ENCODE measurements at regions not wholly inside any gene's neighbourhood (a gene's known extent, or its start where the extent isn't known, plus 50 kb on each side); places are given as distances from the start of the nearest gene placed in this dataset.
"Not testable (repeated sequence)": the region's sequence is repeated elsewhere in the genome, so short reads cannot be mapped to it uniquely, and the experiment has no call there.

DNA sequence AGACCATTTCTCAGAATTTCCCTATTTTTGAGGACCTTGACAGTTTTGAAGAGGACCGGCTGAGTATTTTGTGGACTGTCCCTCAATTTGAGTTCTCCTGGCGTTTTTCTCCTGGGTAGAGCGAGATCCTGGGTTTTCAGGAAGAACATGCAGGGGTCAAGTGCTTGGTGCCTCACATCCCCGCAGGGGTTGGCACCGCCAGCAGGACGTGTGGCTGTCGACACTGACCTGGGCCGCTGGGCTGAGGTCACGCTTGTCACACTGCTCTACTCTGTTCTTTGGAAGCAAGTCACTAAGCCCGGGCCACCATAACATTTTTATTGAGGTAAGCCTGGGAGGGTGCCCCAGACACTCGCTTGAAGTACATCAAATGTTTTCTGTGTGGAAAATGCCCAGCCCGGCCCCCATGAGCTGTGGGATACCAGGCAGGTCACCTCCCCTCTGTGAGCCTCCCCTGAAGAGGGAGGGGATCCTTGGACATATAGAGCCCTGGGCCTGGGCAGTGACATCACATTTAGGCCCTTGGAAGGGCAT is 112.0 kb downstream of the NPIPB11 start:
- DNase-seq = not testable (repeated sequence)

DNA sequence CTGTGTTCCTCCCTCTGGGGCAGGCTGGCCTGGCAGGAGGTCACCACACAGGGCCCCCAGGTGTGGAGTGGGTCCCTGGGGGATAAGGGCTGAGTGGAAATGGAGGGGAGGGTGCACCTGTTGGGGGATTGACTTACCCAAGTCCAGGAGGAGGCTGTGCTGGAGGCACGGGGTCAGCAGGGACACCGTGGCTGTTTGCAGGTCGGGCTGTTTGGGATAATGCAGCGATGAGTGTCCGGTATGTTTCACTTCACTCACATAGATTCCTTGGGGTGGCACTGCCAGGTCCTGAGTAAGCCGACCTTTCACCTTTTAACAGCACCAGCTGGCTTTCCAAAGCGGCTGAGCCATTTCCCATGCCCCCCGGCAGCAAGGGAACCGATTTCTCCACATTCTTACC is 113.0 kb downstream of the NPIPB11 start:
- DNase-seq = not testable (repeated sequence)

DNA sequence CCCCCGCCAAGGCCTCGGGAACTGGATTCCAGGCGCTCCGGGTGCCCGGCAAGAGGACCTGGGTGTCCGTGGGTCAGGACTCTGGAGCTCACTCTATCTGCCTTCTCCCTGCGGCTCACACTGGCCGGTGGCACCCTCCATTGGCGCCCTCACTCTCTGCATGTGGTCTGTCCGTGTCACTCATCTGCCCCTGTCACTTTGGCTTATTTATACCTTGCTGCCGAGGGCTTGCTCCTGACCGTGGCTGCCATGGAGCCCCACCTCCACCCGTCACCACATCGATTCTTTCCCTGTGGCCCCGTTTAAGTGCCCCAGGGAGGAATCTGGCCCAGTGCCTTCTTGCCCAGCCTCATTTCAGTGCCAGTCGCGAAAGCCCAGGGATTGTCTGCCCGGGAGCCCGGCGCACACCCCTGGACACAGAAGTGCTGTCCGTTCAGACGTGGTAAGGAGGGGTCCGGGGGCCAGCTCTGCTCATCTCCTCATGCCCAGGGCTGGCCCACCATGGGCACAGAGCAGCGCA is 113.5 kb downstream of the NPIPB11 start:
- DNase-seq = not testable (repeated sequence)

DNA sequence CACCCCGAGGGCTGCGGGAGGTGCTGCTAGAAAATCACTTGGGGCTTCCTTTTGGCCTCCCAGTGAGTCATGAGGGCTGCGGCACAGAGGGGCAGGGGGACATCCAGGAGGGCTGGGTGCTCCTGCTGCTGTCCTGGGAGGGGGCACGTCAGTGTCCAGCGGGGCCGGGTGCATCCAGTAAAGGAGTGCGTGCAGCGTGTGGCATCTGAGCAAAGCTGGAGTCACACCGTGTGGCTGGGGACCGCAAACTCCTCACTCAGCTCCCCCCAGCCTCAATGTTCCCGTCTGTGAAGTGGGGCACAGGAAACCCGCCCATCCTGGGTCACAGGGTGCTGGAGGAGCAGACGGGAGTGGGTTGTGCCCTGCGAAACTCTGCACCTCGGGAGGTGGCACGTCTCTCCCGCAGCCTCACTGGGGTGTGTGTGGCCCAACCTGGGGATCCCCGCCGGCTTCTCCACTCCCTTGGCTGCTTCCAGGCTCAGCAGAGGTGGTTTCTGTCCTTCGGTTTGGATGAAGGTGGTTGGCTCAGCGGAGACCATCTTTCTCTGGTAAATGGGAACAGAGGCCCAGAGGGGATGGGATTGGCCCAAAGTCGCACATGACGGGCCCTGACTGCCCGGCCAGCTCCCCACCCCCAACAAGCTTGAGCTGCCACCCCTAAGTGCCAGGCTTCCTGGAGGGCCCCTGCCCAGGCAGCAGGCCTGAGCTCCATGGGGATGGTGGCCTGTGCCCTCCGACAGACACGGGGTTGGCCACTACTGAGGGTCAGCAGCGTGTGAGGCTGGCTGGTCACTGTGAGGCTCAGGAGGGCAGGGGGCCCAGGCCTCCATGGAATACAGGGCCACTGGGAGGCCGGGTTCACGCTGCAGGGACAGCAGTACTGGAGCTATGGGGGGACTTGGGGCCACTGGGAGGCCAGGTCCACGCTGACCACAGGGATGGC is 114.9 kb downstream of the NPIPB11 start:
- not testable (repeated sequence) for DNase-seq

DNA sequence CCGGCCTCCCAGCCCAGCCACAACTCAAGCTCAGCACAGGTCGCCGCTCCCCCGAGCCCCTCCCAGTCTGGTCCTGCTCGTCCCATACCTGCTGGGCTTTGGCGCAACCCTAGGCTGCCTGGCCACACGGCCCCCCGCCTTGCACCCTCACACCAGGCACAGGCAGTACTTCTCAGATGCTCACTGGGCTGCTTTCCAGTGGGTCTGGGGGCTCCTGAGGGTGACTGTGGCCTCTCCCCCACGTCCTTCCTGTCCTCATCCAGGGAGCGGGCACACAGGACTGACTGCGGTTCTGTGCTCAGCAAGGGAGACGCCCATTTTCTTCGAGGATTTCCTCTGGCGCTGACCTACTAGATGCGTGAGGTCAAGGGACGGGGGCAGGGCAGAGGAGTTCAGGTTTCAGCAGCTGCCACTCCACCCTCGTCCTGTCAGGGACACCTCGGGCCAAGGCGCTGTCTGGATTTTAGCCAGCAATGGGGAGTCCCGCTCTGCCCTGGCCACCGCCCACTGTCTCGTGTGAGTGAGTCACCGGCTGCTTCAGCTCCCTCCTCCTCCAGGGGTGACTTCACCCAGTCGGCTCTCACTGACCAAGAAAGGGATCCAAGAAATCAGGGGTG is 115.8 kb downstream of the NPIPB11 start:
- DNase-seq = peak; percentile 93

DNA sequence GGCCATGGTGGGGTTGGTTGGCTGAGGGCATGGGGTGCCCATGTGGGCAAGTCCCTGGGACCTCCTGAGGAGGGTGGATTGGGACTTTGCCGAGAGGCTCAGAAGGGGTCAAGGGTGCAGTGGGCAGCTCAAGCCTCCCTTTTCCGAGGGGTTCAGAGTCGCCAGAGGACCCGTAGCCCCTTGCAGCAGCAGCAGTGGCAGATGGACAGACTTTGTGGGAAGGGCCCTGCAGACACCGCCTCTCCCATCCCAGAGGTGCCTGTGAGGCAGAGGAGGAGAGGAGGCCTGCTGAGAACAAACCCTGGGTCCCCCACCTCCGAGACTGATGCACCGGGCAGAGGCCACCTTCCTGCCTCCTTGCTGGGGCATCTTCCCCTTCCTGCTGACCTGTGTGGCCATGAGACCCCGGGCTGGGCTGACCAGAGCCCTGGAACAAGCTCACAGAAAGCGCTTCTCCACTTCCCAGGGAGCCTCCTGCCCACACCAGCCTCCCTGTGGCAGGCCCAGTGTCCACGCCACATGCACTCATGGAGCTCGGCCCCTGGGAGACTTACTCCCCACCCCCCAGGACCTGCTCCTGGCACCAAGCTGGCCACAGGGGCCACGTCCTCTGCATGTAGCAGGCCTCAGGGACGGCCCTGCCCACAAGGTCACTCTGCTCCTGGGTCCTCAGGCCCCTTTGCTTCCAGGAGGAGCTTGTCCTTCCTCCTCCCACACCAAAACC is 116.8 kb downstream of the NPIPB11 start:
- not testable (repeated sequence) for DNase-seq

DNA sequence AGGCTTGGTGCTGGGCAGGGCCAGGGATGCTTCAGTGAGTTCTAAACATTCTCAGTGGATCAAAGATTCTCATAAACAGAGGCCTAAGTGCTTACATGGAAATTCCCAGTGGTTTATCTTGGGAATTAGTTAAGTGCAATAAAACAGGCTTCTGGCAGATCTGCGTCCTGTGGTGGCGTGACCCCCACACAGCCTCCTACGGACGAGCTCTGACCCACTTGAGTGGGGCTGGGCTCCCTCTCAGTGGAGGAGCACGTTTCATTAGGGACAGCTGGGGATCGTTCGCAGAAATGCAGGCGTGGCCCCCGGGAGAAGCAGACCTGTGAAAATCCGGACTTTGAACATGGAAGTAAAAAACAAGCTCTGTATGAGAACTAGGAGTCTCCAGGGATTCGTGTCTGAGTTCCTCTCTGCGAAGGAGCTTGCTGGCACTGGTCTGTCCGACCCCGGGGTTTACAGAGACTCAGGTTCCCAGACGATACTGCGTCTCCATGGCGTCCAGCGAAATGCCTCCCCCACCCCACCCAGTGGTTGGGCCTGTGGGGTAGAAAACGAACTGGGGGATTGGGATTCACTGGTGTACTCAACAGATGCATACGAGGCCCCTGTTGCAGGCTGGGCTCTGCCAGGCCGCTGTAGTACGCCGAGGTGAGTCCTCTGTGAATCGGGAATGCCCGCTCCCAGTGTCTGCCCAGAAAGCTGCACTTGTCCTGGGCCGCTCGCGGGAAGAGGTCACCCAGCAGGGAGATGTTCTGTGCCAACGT is 117.6 kb downstream of the NPIPB11 start:
- DNase-seq = not testable (repeated sequence)

DNA sequence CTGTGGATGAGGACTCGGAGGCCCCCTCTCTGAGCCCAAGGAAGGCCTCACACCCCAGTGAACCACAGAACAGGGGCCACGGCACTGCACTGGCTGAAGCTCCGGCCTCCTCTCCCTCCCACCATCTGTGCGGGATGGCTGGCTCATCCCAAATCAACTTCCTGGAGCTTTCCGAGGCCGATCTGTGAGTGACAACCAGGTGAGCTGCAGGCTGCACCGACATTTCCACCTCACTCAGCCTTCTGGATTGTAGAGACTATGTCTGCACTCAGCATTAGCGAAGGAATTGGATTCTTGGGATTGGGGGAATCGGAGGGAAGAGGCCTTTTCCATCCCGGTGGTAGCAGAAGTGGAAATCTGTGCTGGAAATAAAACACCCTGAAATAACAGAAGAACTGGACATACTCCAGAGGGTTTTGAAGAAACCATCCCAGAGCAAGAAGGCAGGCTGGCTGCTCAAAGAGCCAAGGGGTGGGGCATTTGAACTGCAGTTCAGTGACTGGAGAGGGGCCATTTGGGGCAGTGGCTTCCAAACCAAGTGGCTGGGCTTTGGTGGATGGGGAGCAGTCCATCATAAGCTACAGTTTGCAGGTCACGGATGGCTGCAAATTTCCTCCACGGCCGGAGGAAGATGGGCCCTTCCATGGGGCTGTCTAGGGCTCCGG is 118.5 kb downstream of the NPIPB11 start:
- not testable (repeated sequence) for DNase-seq

DNA sequence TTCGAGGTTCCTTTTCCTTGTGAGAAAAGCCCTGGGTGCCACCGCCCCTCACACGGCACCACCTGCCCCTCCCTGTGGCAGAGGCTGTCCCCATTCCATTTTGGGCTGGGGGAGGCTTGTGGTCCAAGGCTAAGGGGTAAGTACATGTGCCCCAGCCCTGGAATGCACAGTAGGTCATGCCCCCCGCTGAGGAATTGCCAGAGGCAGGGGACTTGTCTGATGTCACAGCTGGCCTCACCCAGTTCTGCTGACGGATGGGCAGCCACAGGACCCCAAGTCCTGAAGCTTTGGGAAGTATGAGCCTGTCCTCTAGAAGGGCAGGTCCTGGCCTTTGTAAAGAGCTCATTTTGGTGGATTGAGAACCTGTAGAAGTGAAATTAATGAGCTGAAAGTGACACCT is 119.3 kb downstream of the NPIPB11 start:
- DNase-seq = not testable (repeated sequence)

DNA sequence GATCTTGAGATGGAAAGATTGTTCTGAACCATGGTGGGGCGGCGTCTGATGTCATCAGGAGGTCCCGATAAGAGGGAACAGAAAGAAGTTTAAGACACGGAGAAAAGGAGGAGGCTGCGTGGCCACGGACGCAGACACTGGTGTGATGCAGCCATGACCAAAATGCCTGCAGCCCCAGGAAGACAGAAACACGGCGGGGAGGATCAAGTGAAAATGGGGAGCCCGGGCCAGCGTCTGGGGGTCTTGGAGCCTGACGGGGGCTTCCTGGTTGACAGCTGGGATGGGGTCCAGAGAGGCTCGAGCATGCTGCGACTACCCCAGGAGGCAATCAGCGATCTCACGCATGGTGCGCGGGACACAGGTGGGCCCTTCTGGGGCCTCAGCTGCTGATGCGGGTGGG is 119.7 kb downstream of the NPIPB11 start:
- DNase-seq = not testable (repeated sequence)

DNA sequence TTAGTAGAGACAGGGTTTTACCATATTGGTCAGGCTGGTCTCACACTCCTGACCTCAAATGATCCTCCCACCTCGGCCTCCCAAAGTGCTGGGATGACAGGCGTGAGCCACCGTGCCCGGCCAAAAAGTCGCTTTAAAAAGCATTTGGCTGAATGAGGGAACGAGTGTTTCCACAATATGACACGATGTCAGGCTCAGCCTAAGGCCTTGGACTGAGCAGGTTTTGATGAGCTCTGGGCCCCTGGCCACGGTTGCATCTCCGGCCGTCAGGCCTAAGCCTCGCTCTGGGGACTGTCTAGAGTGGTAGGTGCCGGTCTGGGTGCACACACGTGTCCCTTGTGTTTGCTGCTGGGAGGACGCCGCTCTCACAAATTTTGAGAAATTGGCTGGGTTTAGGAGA is 120.3 kb downstream of the NPIPB11 start:
- DNase-seq = not testable (repeated sequence)

DNA sequence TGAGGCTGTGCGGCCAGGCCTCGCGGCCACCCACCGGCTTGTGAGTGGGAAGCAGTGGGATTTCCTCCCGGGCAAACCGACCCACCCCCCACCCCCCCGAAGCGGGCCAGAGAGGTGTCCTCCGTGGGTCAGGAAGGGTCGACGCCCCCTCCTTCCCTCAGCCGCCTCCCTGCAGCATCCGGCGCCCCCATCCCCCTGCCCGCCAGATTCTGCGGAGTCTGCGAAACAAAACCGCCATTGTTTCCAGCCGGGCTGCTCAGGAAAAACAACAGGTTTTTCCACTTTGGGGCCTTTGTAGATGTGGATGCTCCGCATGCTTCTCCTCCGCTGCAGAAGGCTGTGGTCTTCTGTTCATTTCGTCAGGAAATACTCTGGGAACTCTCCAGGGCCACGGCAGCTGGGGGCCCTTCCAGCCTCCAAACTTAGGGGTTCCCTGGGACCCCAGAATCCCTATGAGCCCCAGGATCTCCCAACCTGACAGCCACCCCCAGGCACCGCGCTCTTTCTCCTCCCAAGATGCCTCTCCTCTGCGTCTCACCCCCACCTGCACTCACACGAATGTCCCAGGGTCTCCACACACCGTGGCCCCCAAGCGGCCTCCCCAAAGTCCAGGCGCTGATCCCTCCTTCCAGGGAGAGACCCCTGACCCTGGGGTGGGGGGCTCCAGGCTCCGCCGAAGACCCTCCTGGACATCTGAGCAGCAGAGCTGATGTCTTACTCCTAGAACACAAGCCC is 121.2 kb downstream of the NPIPB11 start:
- DNase-seq = not testable (repeated sequence)

DNA sequence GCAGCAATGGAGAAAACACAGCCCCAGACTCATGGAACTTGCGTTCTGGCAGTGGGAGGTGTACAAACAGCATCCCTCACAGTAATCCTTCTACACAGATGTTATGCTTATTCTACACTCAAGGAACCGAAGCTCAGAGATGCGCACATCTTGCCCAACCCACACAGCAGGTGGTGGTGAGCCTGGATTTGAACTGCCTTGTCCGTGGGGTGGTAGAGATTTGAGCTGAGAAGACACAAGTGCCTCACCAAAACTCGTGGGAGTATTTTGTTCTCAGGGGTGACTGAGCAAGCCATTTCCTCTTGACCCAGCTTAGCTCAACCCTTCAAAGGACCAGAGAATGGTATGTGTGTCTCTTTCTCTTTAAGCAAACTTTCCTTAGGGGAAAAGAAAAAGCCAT is 121.8 kb downstream of the NPIPB11 start:
- peak; percentile 11 for DNase-seq

DNA sequence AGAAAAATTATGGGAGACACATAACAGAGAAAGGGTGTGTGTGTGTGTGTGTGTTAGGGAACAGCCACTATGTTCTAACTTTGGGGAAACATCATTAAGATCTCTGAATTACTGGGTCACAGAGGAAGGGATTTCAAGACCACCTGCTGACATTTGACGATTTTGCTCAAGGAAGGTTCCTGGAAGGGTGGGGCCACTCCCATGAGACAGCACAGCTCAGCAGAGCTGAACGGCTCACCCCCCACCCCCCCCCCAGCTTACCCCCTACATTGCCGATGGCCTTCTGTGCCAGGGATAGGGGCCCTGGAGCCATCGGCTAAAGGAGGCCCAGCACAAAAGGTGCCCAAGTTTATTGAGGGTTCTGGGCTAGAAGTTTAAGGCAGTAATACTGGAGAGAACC is 122.4 kb downstream of the NPIPB11 start:
- not testable (repeated sequence) for DNase-seq

DNA sequence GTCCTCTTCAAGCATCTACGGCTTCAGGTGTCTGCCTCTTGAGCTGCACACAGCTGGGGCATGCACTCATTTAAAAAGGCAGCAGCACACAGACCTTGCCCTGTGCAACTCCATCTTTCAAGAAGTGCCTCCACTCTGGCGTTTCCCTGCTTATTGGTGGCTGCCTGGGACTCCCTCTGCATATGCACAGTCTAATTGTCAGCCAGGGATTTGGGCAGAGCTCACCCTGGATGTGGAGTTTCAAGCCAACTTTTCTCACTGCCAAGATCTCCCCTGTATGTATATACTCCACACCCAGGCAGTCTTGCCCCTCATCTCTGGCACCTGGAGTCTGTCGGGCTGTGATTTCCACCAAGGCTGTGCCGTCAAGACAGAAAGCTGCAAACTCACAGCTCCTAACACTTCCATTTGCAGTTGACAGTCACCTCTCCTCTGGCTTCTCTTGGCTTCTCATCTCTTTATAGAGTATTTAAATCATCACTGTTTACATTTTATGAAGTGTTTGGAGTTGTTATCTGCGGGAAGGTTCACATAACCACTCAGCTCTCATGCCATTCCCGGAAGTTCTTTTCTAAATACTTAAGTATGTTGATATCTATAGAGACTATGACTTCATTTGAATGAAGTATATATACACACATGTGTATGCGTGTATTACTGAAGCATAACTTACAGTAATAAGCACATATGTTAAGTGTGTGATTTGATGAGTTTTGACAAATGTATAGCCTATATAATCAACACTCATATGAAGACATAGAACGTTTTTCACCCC is 128.2 kb downstream of the NPIPB11 start:
- not testable (repeated sequence) for DNase-seq

DNA sequence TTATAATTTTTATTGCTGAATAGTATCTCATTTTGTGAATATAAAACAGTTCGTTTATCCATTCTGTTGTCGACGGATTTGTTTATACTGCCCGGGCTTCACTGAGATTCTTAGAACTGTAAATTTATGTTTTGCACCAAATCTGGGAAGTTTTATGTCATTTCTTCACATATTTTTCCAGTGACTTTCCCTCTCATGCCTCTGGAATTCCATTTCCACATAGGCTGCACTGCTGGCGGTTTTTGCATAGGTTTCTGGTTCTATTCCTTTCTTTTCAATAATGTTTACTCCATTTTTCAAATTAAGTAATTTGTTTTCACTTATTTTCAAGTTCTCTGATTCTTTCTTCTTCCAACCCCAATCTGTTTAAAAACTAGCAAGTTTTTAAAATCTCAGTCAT is 130.1 kb downstream of the NPIPB11 start:
- DNase-seq = not testable (repeated sequence)

DNA sequence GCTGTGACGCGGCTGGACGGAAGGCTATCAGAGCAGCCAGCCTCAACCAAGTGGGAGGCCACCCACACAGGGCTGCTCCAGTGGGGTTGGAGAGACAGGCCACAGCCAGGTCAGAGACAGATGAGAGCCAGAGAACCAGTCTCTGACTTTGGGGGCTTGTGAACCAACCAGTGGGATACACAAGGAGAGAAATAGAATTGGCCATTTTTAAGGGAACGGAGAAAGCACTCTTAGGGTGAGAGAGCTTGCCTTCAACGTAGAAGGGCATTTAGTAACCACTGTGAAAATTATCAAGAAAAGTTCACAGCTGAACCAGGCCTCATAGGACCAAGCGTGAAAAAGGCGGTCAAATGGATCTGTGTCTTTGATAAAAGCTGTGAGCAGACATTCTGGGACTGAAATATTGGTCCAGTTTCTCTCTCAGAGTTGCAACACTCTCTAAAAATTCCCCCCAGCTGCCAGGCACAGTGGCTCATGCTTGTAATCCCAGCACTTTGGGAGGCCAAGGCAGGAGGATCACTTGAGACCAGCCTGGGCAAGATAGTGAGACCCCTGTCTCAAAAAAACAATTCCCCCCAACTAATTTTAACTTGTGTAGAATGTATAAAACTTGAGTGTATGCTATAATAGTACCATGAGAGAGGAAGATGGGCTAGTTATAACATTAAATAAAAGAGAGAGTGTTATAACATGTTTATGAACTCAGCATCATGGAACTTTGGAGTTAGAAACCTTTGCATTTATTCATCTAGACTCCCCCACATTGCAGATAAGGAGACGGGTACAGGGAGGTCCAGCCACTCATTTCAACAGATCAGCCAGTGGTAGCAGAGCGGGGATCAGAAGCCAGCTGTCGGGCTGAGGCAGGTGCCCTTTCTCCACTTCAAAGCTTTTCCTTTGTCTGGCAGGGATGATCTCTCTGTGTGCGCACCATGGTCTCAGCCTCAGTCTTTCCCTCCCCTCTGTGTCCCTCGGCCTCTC is 132.2 kb downstream of the NPIPB11 start:
- DNase-seq = not testable (repeated sequence)

DNA sequence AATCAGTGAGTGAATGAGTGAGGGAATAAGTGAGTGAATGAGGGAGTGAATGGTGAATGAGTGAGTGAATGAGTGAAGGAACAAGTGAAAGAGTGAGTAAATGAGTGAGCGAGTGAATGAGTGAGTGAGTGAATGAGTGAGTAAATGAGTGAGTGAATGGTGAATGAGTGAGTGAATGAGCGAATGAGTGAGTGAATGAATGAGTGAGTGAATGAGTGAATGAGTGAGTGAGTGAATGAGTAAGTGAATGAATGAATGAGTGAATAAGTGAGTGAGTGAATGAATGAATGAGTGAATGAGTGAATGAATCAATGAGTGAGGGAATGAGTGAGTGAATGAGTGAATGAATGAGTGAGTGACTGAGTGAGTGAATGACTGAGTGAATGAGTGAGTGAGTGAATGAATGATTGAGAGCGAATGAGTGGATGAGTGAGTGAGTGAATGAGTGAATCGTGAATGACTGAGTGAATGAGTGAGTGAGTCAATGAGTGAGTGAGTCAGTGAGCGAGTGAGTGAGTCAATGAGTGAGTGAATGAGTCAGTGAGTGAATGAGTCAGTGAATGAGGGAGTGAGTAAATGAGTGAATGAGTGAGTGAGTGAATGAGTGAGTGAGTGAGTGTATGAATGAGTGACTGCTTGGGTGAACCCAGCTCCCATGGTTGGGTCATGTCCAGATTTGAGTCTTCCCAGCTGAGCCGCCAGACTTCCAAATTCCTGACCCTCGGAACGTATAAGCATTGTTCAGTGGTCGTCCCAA is 133.0 kb downstream of the NPIPB11 start:
- not testable (repeated sequence) for DNase-seq

All from MV-4-11 (cell line).